ENCODE measurements at regions not wholly inside any gene's neighbourhood (a gene's known extent, or its start where the extent isn't known, plus 50 kb on each side); places are given as distances from the start of the nearest gene placed in this dataset.

- WGBS (ENCODE audit: insufficient coverage, low coverage, missing lambda C conversion rate) = no CpG with 5 or more reads among the region's 1 CpG
- Histone ChIP-seq H2AFZ (ENCODE audit: low read depth, low read length) (no peak overlapping the region), H3K36me3 (ENCODE audit: control insufficient read depth, insufficient read depth, low read length) (no peaks in the 10 kb centered on the region), H4K20me1 (replicated peaks; ENCODE audit: control insufficient read depth, insufficient read depth, low read length) (no peaks in the 10 kb centered on the region), H3K27me3 (ENCODE audit: control insufficient read depth in 2 of 2, insufficient read depth in 2 of 2, low read length in 2 of 2) (peaks cover 0 to 26% of the 10 kb centered on the region in 2 experiments; a peak in 2 of 5 replicates), H3K4me2 (ENCODE audit: insufficient read depth, low read length) (no peak overlapping the region), H3K9ac (ENCODE audit: insufficient read depth in 1 of 2, low read depth in 2 of 2, low read length in 2 of 2) (no peak overlapping the region), H3K4me3 (no peak overlapping the region), H3K9me1 (ENCODE audit: control insufficient read depth, insufficient read depth, low read length) (no peaks in the 10 kb centered on the region), H3K79me2 (ENCODE audit: control insufficient read depth, insufficient read depth, low read length) (no peaks in the 10 kb centered on the region), H3K4me1 (replicated peaks in 1 of 2; ENCODE audit: control insufficient read depth in 2 of 2, insufficient read depth in 2 of 2, low read length in 2 of 2) (no peaks in the 10 kb centered on the region), H3K9me3 (replicated peaks; ENCODE audit: control insufficient read depth, insufficient read depth, low read depth, low read length) (no peaks in the 10 kb centered on the region), H3K27ac (ENCODE audit: extremely low read depth, low read depth, low read length) (no peak overlapping the region)
- ATAC-seq (no peak), DNase-seq (ENCODE audit: extremely low read depth in 1 of 4, low spot score in 3 of 4) (no peak), FAIRE-seq (no peak)
- ChIA-PET CTCF (ENCODE audit: low intra/inter-chr PET ratio) (no interaction called here), POLR2A (no interaction called here)
- in situ Hi-C loops (cut with MboI) = no loop called here
- intact Hi-C loops (cut with micrococcal nuclease) = no loop called here
- no TSS peak for BruUV-seq (replicated peaks)
- TF ChIP-seq ZBTB12 (CRISPR knock-in tag; IDR thresholded peaks at IDR 0.05) (no peak), NFE2L1 (tag; IDR thresholded peaks at IDR 0.05; ENCODE audit: borderline replicate concordance, low read depth) (peak; percentile 68), ZBTB9 (CRISPR knock-in tag; IDR thresholded peaks at IDR 0.05) (no peak), BACH1 (tag; IDR thresholded peaks at IDR 0.05) (peak; percentile 51; the same call in 1 of the 2 replicates), ZFP30 (CRISPR knock-in tag; IDR thresholded peaks at IDR 0.05; ENCODE audit: borderline replicate concordance) (no peak), MAFK (IDR thresholded peaks at IDR 0.05; ENCODE audit: low read length) (peak; percentile 63; the same call in 1 of the 2 replicates), DLX4 (CRISPR knock-in tag; IDR thresholded peaks at IDR 0.05) (no peak), C11orf30 (IDR thresholded peaks at IDR 0.05; ENCODE audit: low read depth) (peak; percentile 73), CBFA2T3 (IDR thresholded peaks at IDR 0.05) (no peak), MAFG (tag; conservative IDR thresholded peaks at IDR 0.05) (peak; percentile 86), BRF2 (IDR thresholded peaks at IDR 0.05; ENCODE audit: borderline replicate concordance, insufficient read depth, insufficient read length) (no peak), NFE2 (IDR thresholded peaks at IDR 0.05; ENCODE audit: low read depth) (peak; percentile 60), POLR2AphosphoS2 (IDR thresholded peaks at IDR 0.05; ENCODE audit: low read length) (no peak), ARNT (IDR thresholded peaks at IDR 0.05) (no peak), MEIS2 (IDR thresholded peaks at IDR 0.05; ENCODE audit: partially characterized antibody) (no peak), CBX2 (IDR thresholded peaks at IDR 0.05; ENCODE audit: insufficient read depth, low read length, poor library complexity, severe bottlenecking) (no peak), ZNF316 (IDR thresholded peaks at IDR 0.05) (peak; percentile 75), XRCC3 (IDR thresholded peaks at IDR 0.05) (no peak), USF1 (CRISPR knock-in tag; IDR thresholded peaks at IDR 0.05) (no peak), MCM2 (IDR thresholded peaks at IDR 0.05; ENCODE audit: low read depth) (no peak), DNMT1 (IDR thresholded peaks at IDR 0.05) (no peak), ZC3H11A (IDR thresholded peaks at IDR 0.05; ENCODE audit: low read depth, low read length) (no peak)
Observed at GRCh38 chr2:236712304-236712703, 142.7 kb downstream of the ACKR3 start.

Measured in K562 (cell line).